GM12875 (cell line): ENCODE measurements at regions not wholly inside any gene's neighbourhood (a gene's known extent, or its start where the extent isn't known, plus 50 kb on each side); places are given as distances from the start of the nearest gene placed in this dataset.

ENCODE experiments used
- H3K4me3 ChIP-seq: one replicate; pipeline ENCODE4 v1.5.1; 2011; ENCODE audit warnings: low read depth, low read length, control low read depth
- CTCF ChIP-seq: IDR thresholded peaks from 2 replicates; pipeline ENCODE4 v1.5.1; 2011; ENCODE audit warnings: low read depth, mild to moderate bottlenecking, control low read depth, inconsistent platforms, low read length, moderate library complexity, borderline replicate concordance; ENCODE audit not compliant: insufficient read depth

DNA sequence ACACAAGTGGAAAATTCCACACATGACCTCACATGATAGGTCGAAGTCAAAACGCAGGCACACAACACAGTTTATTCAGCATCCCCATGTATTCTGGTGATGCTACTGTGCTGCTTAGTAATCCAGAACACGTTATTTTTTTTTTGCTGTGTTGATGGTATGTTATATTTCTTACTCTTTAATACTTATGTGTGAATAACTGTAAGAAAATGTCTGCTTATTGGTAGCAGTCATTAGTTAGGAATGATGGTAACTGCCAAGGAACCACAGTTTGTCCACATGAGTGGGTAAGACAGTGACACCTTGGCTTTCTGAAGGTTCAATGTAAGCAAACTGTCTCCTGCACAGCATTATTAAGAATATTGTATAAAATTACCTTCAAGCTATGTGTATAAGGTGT lies 107.7 kb upstream of the DAPK1 start:
- TF ChIP-seq CTCF, result no peak

DNA sequence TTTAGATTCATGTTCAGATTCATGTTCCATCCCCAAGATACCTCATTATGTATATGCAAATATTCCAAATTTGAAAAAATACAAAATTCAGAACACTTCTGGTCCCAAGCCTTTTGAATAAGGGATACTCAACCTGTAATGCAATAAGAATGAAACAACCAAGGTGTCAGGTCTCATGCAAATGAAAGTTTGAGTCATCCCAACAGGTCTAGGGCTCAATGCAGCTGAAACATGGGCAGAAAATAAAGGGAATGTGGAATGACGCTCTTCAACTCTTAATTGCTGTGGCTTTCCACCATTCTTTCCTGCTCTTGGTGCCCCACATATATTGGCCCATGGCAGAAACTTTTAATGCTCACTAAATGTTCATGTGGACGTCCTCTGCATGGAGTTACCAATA lies 107.3 kb upstream of the DAPK1 start:
- no peak for TF ChIP-seq CTCF

More for the DNA sequence above, 107.7 kb upstream of the DAPK1 start:
- no peak overlapping the region for H3K4me3 ChIP-seq

DNA sequence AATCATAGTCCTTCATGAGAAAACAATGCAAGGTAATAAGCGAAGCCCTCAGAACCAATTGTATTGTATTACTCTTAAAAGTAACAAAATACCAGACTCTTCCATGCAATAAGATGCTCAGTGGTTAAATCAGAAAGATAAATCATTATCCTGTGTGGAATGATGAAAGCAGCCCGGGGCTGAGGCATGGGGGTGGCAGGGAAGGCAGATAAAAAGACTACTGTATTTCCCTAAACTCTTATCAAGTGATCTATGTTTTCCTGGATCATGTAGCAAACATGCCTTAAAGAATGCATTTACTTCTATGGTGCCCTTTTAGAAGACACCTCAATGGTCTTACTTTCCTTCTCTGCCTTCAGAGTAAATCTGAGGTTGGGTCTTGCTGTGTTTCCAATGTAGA lies 105.6 kb upstream of the DAPK1 start:
- H3K4me3 ChIP-seq, result no peak overlapping the region
- no peak for TF ChIP-seq CTCF

More for the DNA sequence above, 107.3 kb upstream of the DAPK1 start:
- H3K4me3 ChIP-seq, result no peak overlapping the region

GRCh38 chr9:87393706-87394230 lies 103.9 kb upstream of the DAPK1 start:
- no peak overlapping the region for H3K4me3 ChIP-seq
- no peak for TF ChIP-seq CTCF

GRCh38 chr9:87395804-87396479 lies 101.7 kb upstream of the DAPK1 start:
- TF ChIP-seq CTCF, result no peak
- H3K4me3 ChIP-seq, result no peak overlapping the region

- no peak for TF ChIP-seq CTCF
- H3K4me3 ChIP-seq, result no peak overlapping the region
Measured at GRCh38 chr9:87401681-87402080, 96.0 kb upstream of the DAPK1 start.

- no peak for TF ChIP-seq CTCF
- no peak overlapping the region for H3K4me3 ChIP-seq
Measured at GRCh38 chr9:87402537-87402936, 95.1 kb upstream of the DAPK1 start.
